Hepatocyte (in vitro differentiated cells): ENCODE measurements at regions not wholly inside any gene's neighbourhood (a gene's known extent, or its start where the extent isn't known, plus 50 kb on each side); places are given as distances from the start of the nearest gene placed in this dataset.

Experiments
- CTCF ChIP-seq: fragments of 200-600 bp; sonication (generic); IDR thresholded peaks from 2 replicates; pipeline ENCODE4 v1.5.1; 2016; ENCODE audit warnings: antibody characterized with exemption, mild to moderate bottlenecking; ENCODE audit not compliant: poor library complexity
- EZH2 ChIP-seq: fragments of 200-600 bp; sonication (generic); IDR thresholded peaks from 2 replicates; pipeline ENCODE4 v1.6.1; 2016; ENCODE audit warnings: antibody characterized with exemption, mild to moderate bottlenecking, borderline replicate concordance
- EZH2phosphoT487 ChIP-seq: fragments of 200-600 bp; sonication (generic); IDR thresholded peaks from one replicate; pipeline ENCODE4 v1.6.1; 2018; ENCODE audit warnings: antibody characterized with exemption, mild to moderate bottlenecking, low read depth, moderate library complexity; ENCODE audit not compliant: unreplicated experiment, severe bottlenecking

DNA sequence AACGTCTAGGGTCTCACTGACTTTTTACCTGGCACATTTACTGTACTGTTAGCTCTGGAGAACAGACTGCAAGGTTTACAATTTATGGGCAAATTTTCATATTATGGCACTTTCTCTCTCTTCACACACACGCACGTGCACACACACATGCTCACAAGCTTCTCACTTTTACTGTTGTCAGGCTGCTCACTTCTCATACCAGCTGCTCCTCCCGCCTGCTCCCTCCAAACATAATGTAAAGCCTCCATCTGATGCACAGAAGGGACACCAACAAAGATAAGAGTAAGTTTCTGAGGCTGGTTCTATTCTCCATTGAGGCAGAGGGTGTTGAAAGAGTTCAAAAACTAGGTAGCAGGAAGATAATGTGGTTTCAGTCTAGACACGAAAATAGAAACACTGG lies 128.9 kb upstream of the DCLK2 start:
- no peak for TF ChIP-seq CTCF
- no peak for TF ChIP-seq EZH2
- no peak for TF ChIP-seq EZH2phosphoT487
